Activated CD4-positive, alpha-beta T cell treated with anti-CD3 and anti-CD28 coated beads, Interleukin-2, amount 10 ng/mL, durations not matched to agents 7 days and 5 days (primary cell): ENCODE measurements at regions not wholly inside any gene's neighbourhood (a gene's known extent, or its start where the extent isn't known, plus 50 kb on each side); places are given as distances from the start of the nearest gene placed in this dataset.

Source experiments
- CTCF ChIA-PET: fragments of 350-600 bp; sonication (Branson Sonifier 250); formaldehyde crosslinking; loops from one replicate; lab custom pipeline; 2021; ENCODE audit warnings: antibody characterized with exemption; lab: Charles Lee
- POLR2A ChIA-PET: fragments of 350-600 bp; sonication (Branson Sonifier 250); formaldehyde crosslinking; loops from one replicate; lab custom pipeline; 2021; ENCODE audit warnings: antibody characterized with exemption; lab: Charles Lee
- DNase-seq: peaks from one replicate; pipeline ENCODE4 v3.0.0-alpha.2; 2020
- H3K27ac Mint-ChIP-seq: one replicate; pipeline ENCODE4 v1.8.0; 2021; ENCODE audit warnings: mild to moderate bottlenecking, moderate library complexity, mixed read lengths
- H3K27me3 Mint-ChIP-seq: one replicate; pipeline ENCODE4 v1.8.0; 2021; ENCODE audit warnings: mixed read lengths
- H3K36me3 Mint-ChIP-seq: one replicate; pipeline ENCODE4 v1.8.0; 2021; ENCODE audit warnings: low read depth, mixed read lengths
- H3K4me1 Mint-ChIP-seq: one replicate; pipeline ENCODE4 v1.8.0; 2021; ENCODE audit warnings: mixed read lengths
- H3K4me3 Mint-ChIP-seq: one replicate; pipeline ENCODE4 v1.8.0; 2021; ENCODE audit warnings: mild to moderate bottlenecking, moderate library complexity, mixed read lengths
- H3K9me3 Mint-ChIP-seq: one replicate; pipeline ENCODE4 v1.8.0; 2021; ENCODE audit warnings: mixed read lengths

GRCh38 chr5:30843541-30843940 lies 349.9 kb upstream of the CDH6 start:
- Mint-ChIP-seq H3K9me3 (peaks cover 3% of the 10 kb centered on the region), H3K36me3 (no peaks in the 10 kb centered on the region), H3K27me3 (no peaks in the 10 kb centered on the region), H3K27ac (no peak overlapping the region), H3K4me1 (no peaks in the 10 kb centered on the region), H3K4me3 (no peak overlapping the region)
- POLR2A ChIA-PET, result no interaction called here
- DNase-seq, result no peak
- CTCF ChIA-PET, result no interaction called here

- H3K27me3 Mint-ChIP-seq, result no peaks in the 10 kb centered on the region
- H3K9me3 Mint-ChIP-seq, result peaks cover 11% of the 10 kb centered on the region
- H3K4me3 Mint-ChIP-seq, result no peak overlapping the region
- POLR2A ChIA-PET, result no interaction called here
- no peak for DNase-seq
- no peak overlapping the region for H3K27ac Mint-ChIP-seq
- H3K4me1 Mint-ChIP-seq, result no peaks in the 10 kb centered on the region
- H3K36me3 Mint-ChIP-seq, result no peaks in the 10 kb centered on the region
- CTCF ChIA-PET, result no interaction called here
These were observed 353.5 kb upstream of the CDH6 start for GRCh38 chr5:30839956-30840355.

- no peaks in the 10 kb centered on the region for H3K36me3 Mint-ChIP-seq
- H3K27me3 Mint-ChIP-seq, result no peaks in the 10 kb centered on the region
- ChIA-PET CTCF (no interaction called here), POLR2A (no interaction called here)
- no peaks in the 10 kb centered on the region for H3K4me1 Mint-ChIP-seq
- DNase-seq, result no peak
- peaks cover 11% of the 10 kb centered on the region for H3K9me3 Mint-ChIP-seq
- no peak overlapping the region for H3K4me3 Mint-ChIP-seq
- no peak overlapping the region for H3K27ac Mint-ChIP-seq
These were observed 354.5 kb upstream of the CDH6 start for GRCh38 chr5:30838936-30839496.

GRCh38 chr5:30832519-30832918 lies 361.0 kb upstream of the CDH6 start:
- no peaks in the 10 kb centered on the region for H3K36me3 Mint-ChIP-seq
- no peaks in the 10 kb centered on the region for H3K4me1 Mint-ChIP-seq
- ChIA-PET POLR2A (no interaction called here), CTCF (no interaction called here)
- H3K27ac Mint-ChIP-seq, result no peak overlapping the region
- DNase-seq, result no peak
- peaks cover 11% of the 10 kb centered on the region for H3K9me3 Mint-ChIP-seq
- no peaks in the 10 kb centered on the region for H3K27me3 Mint-ChIP-seq
- no peak overlapping the region for H3K4me3 Mint-ChIP-seq

GRCh38 chr5:30831605-30832004 lies 361.9 kb upstream of the CDH6 start:
- no peak overlapping the region for H3K27ac Mint-ChIP-seq
- no peaks in the 10 kb centered on the region for H3K4me1 Mint-ChIP-seq
- peaks cover 13% of the 10 kb centered on the region for H3K9me3 Mint-ChIP-seq
- DNase-seq, result no peak
- no peak overlapping the region for H3K4me3 Mint-ChIP-seq
- CTCF ChIA-PET, result no interaction called here
- no peaks in the 10 kb centered on the region for H3K27me3 Mint-ChIP-seq
- H3K36me3 Mint-ChIP-seq, result no peaks in the 10 kb centered on the region
- POLR2A ChIA-PET, result no interaction called here

- POLR2A ChIA-PET, result no interaction called here
- DNase-seq, result no peak
- H3K4me3 Mint-ChIP-seq, result no peak overlapping the region
These were observed 362.4 kb upstream of the CDH6 start for GRCh38 chr5:30831123-30831522.

GRCh38 chr5:30811298-30811697 lies 382.2 kb upstream of the CDH6 start:
- Mint-ChIP-seq H3K9me3 (peaks cover 9% of the 10 kb centered on the region), H3K27me3 (no peaks in the 10 kb centered on the region), H3K4me1 (no peaks in the 10 kb centered on the region), H3K27ac (no peak overlapping the region), H3K36me3 (no peaks in the 10 kb centered on the region), H3K4me3 (no peak overlapping the region)
- POLR2A ChIA-PET, result no interaction called here
- CTCF ChIA-PET, result interaction anchor here (0.5 kb wide), 1 partner anchor 295 kb away, joined by 3 read pairs; no protein-coding TSS in a partner anchor
- no peak for DNase-seq

More at GRCh38 chr5:30831123-30831522, 362.4 kb upstream of the CDH6 start:
- H3K9me3 Mint-ChIP-seq, result peaks cover 10% of the 10 kb centered on the region
- no peaks in the 10 kb centered on the region for H3K27me3 Mint-ChIP-seq
- no peaks in the 10 kb centered on the region for H3K36me3 Mint-ChIP-seq
- CTCF ChIA-PET, result no interaction called here
- no peaks in the 10 kb centered on the region for H3K4me1 Mint-ChIP-seq
- no peak overlapping the region for H3K27ac Mint-ChIP-seq

GRCh38 chr5:30809933-30810332 lies 383.6 kb upstream of the CDH6 start:
- ChIA-PET CTCF (no interaction called here), POLR2A (no interaction called here)
- Mint-ChIP-seq H3K36me3 (no peaks in the 10 kb centered on the region), H3K4me3 (no peak overlapping the region), H3K9me3 (peaks cover 9% of the 10 kb centered on the region), H3K27ac (no peak overlapping the region), H3K27me3 (no peaks in the 10 kb centered on the region), H3K4me1 (no peaks in the 10 kb centered on the region)
- DNase-seq, result no peak

GRCh38 chr5:30808996-30809395 lies 384.5 kb upstream of the CDH6 start:
- no peak overlapping the region for H3K4me3 Mint-ChIP-seq
- no peaks in the 10 kb centered on the region for H3K4me1 Mint-ChIP-seq
- DNase-seq, result no peak
- POLR2A ChIA-PET, result no interaction called here
- H3K27me3 Mint-ChIP-seq, result no peaks in the 10 kb centered on the region
- H3K36me3 Mint-ChIP-seq, result no peaks in the 10 kb centered on the region
- CTCF ChIA-PET, result no interaction called here
- peaks cover 14% of the 10 kb centered on the region for H3K9me3 Mint-ChIP-seq
- no peak overlapping the region for H3K27ac Mint-ChIP-seq

GRCh38 chr5:30804739-30805505 lies 388.6 kb upstream of the CDH6 start:
- no peak for DNase-seq
- Mint-ChIP-seq H3K27ac (no peak overlapping the region), H3K9me3 (peaks cover 14% of the 10 kb centered on the region), H3K4me1 (no peaks in the 10 kb centered on the region), H3K27me3 (no peaks in the 10 kb centered on the region), H3K4me3 (no peak overlapping the region), H3K36me3 (no peaks in the 10 kb centered on the region)
- CTCF ChIA-PET, result no interaction called here
- POLR2A ChIA-PET, result no interaction called here

GRCh38 chr5:30802961-30803705 lies 390.4 kb upstream of the CDH6 start:
- H3K4me3 Mint-ChIP-seq, result no peak overlapping the region
- no peaks in the 10 kb centered on the region for H3K27me3 Mint-ChIP-seq
- no peaks in the 10 kb centered on the region for H3K4me1 Mint-ChIP-seq
- ChIA-PET CTCF (no interaction called here), POLR2A (no interaction called here)
- no peaks in the 10 kb centered on the region for H3K36me3 Mint-ChIP-seq
- DNase-seq, result no peak
- no peak overlapping the region for H3K27ac Mint-ChIP-seq
- H3K9me3 Mint-ChIP-seq, result peaks cover 11% of the 10 kb centered on the region

GRCh38 chr5:30781643-30782042 lies 411.8 kb upstream of the CDH6 start:
- CTCF ChIA-PET, result no interaction called here

GRCh38 chr5:30768056-30768690 lies 425.3 kb upstream of the CDH6 start:
- Mint-ChIP-seq H3K27me3 (no peaks in the 10 kb centered on the region), H3K4me3 (no peak overlapping the region), H3K27ac (no peak overlapping the region), H3K9me3 (no peaks in the 10 kb centered on the region), H3K4me1 (no peaks in the 10 kb centered on the region), H3K36me3 (no peaks in the 10 kb centered on the region)
- POLR2A ChIA-PET, result no interaction called here
- DNase-seq, result no peak
- CTCF ChIA-PET, result no interaction called here

More at GRCh38 chr5:30781643-30782042, 411.8 kb upstream of the CDH6 start:
- Mint-ChIP-seq H3K27me3 (no peaks in the 10 kb centered on the region), H3K4me3 (no peak overlapping the region), H3K36me3 (no peaks in the 10 kb centered on the region), H3K4me1 (no peaks in the 10 kb centered on the region), H3K27ac (no peak overlapping the region), H3K9me3 (peaks cover 7% of the 10 kb centered on the region)
- DNase-seq, result no peak
- POLR2A ChIA-PET, result no interaction called here
